H9 (cell line): ENCODE measurements at regions not wholly inside any gene's neighbourhood (a gene's known extent, or its start where the extent isn't known, plus 50 kb on each side); places are given as distances from the start of the nearest gene placed in this dataset.

Source experiments
- DNase-seq: peaks from one replicate; pipeline ENCODE4 v3.0.0-alpha.2; 2017
- H2AFZ ChIP-seq: one replicate; pipeline ENCODE4 v1.6.1; 2013; ENCODE audit warnings: mild to moderate bottlenecking, low read length, control low read depth, moderate library complexity
- H2AK5ac ChIP-seq: 2 replicates; pipeline ENCODE4 v1.6.1; 2013; ENCODE audit warnings: low read length, control low read depth, mixed read lengths; ENCODE audit not compliant: insufficient read length
- H2BK120ac ChIP-seq: one replicate; pipeline ENCODE4 v1.6.1; 2013; ENCODE audit warnings: low read depth, mild to moderate bottlenecking, low read length, control low read depth, inconsistent platforms; ENCODE audit not compliant: poor library complexity, severe bottlenecking
- H2BK12ac ChIP-seq: 2 replicates; pipeline ENCODE4 v1.6.1; 2013; ENCODE audit warnings: low read length, control low read depth, mixed read lengths, low read depth; ENCODE audit not compliant: insufficient read length
- H2BK15ac ChIP-seq: 2 replicates; pipeline ENCODE4 v1.6.1; 2013; ENCODE audit warnings: low read depth, low read length, control low read depth
- H2BK20ac ChIP-seq: one replicate; pipeline ENCODE4 v1.6.1; 2013; ENCODE audit warnings: low read depth, mild to moderate bottlenecking, low read length, control low read depth, inconsistent platforms; ENCODE audit not compliant: poor library complexity, severe bottlenecking
- H2BK5ac ChIP-seq: 2 replicates; pipeline ENCODE4 v1.6.1; 2013; ENCODE audit warnings: low read length, control low read depth, mixed read lengths; ENCODE audit not compliant: insufficient read length
- H3K14ac ChIP-seq: 2 replicates; pipeline ENCODE4 v1.6.1; 2013; ENCODE audit warnings: low read length, control low read depth; ENCODE audit not compliant: insufficient read depth
- H3K18ac ChIP-seq: 2 replicates; pipeline ENCODE4 v1.6.1; 2013; ENCODE audit warnings: low read depth, mild to moderate bottlenecking, mixed read lengths, low read length, control low read depth; ENCODE audit not compliant: insufficient read length
- H3K23ac ChIP-seq: 2 replicates; pipeline ENCODE4 v1.6.1; 2013; ENCODE audit warnings: low read length, control low read depth, mixed read lengths, low read depth; ENCODE audit not compliant: insufficient read length
- H3K23me2 ChIP-seq: 2 replicates; pipeline ENCODE4 v1.6.1; 2013; ENCODE audit warnings: low read depth, mild to moderate bottlenecking, mixed read lengths, low read length, control low read depth; ENCODE audit not compliant: insufficient read length, poor library complexity, severe bottlenecking
- H3K27ac ChIP-seq: 2 replicates; pipeline ENCODE4 v1.5.1; 2013; ENCODE audit warnings: low read length, control low read depth, mixed read lengths, low read depth; ENCODE audit not compliant: insufficient read length
- H3K27me3 ChIP-seq: 2 replicates; pipeline ENCODE4 v1.6.1; 2013; ENCODE audit warnings: low read length, control low read depth, inconsistent platforms; ENCODE audit not compliant: insufficient read depth
- H3K4ac ChIP-seq: 2 replicates; pipeline ENCODE4 v1.6.1; 2013; ENCODE audit warnings: low read depth, mild to moderate bottlenecking, control low read depth, inconsistent platforms, low read length, moderate library complexity
- H3K4me1 ChIP-seq: 2 replicates; pipeline ENCODE4 v1.6.1; 2013; ENCODE audit warnings: low read length, control low read depth, inconsistent platforms; ENCODE audit not compliant: insufficient read depth
- H3K4me2 ChIP-seq: 2 replicates; pipeline ENCODE4 v1.6.1; 2013; ENCODE audit warnings: low read length, control low read depth, mixed read lengths; ENCODE audit not compliant: insufficient read length, insufficient read depth
- H3K56ac ChIP-seq: 2 replicates; pipeline ENCODE4 v1.6.1; 2013; ENCODE audit warnings: low read depth, mild to moderate bottlenecking, mixed read lengths, low read length, control low read depth; ENCODE audit not compliant: insufficient read length
- H3K79me1 ChIP-seq: 2 replicates; pipeline ENCODE4 v1.6.1; 2013; ENCODE audit warnings: low read depth, mild to moderate bottlenecking, moderate library complexity, low read length, control low read depth, inconsistent platforms; ENCODE audit not compliant: insufficient read depth, poor library complexity, severe bottlenecking
- H3K79me2 ChIP-seq: 2 replicates; pipeline ENCODE4 v1.6.1; 2013; ENCODE audit warnings: low read length, control low read depth, inconsistent platforms; ENCODE audit not compliant: insufficient read depth
- H3K9ac ChIP-seq: 2 replicates; pipeline ENCODE4 v1.6.1; 2013; ENCODE audit warnings: low read length, control low read depth, mixed read lengths; ENCODE audit not compliant: insufficient read length; ENCODE audit errors: extremely low read depth
- H3K9me3 ChIP-seq: one replicate; pipeline ENCODE4 v1.6.1; 2013; ENCODE audit warnings: low read depth, low read length, inconsistent platforms; ENCODE audit not compliant: control insufficient read depth
- H3T11ph ChIP-seq: one replicate; pipeline ENCODE4 v1.6.1; 2013; ENCODE audit warnings: mild to moderate bottlenecking, low read length, control low read depth, inconsistent platforms
- H4K20me1 ChIP-seq: one replicate; pipeline ENCODE4 v1.6.1; 2013; ENCODE audit not compliant: control insufficient read depth, insufficient read length, insufficient read depth
- H4K5ac ChIP-seq: 2 replicates; pipeline ENCODE4 v1.6.1; 2013; ENCODE audit warnings: low read depth, mild to moderate bottlenecking, mixed read lengths, low read length, control low read depth; ENCODE audit not compliant: insufficient read length
- H4K8ac ChIP-seq: replicated peaks from 2 replicates; pipeline ENCODE4 v1.6.1; 2013; ENCODE audit warnings: low read length, control low read depth, mixed read lengths, low read depth; ENCODE audit not compliant: insufficient read length
- H4K91ac ChIP-seq: 2 replicates; pipeline ENCODE4 v1.6.1; 2013; ENCODE audit warnings: low read depth, mild to moderate bottlenecking, moderate library complexity, mixed read lengths, low read length, control low read depth; ENCODE audit not compliant: insufficient read length
- H3K27ac Mint-ChIP-seq, 3 experiments: 2 replicates in 2 of 3; 3 replicates in 1 of 3; pipeline ENCODE4 v1.8.0; 2020 to 2021; ENCODE audit warnings: mixed read lengths in 3 of 3, mild to moderate bottlenecking in 1 of 3, moderate library complexity in 1 of 3
- H3K27me3 Mint-ChIP-seq: 2 replicates; pipeline ENCODE4 v1.8.0; 2021; ENCODE audit warnings: low read depth, mild to moderate bottlenecking, moderate library complexity, mixed read lengths
- H3K36me3 Mint-ChIP-seq, 3 experiments: 2 replicates in 2 of 3; 3 replicates in 1 of 3; pipeline ENCODE4 v1.8.0; 2020 to 2021; ENCODE audit warnings: low read depth in 3 of 3, mixed read lengths in 3 of 3; ENCODE audit not compliant: insufficient read depth in 1 of 3
- H3K4me1 Mint-ChIP-seq, 2 experiments: 2 replicates each; pipeline ENCODE4 v1.8.0; 2020; ENCODE audit warnings: mixed read lengths in 2 of 2
- H3K4me3 Mint-ChIP-seq, 2 experiments: 2 replicates in 1 of 2; 3 replicates in 1 of 2; pipeline ENCODE4 v1.8.0; 2020 to 2021; ENCODE audit warnings: mild to moderate bottlenecking in 2 of 2, mixed read lengths in 2 of 2, moderate library complexity in 1 of 2
- H3K9me3 Mint-ChIP-seq, 2 experiments: 2 replicates in 1 of 2; 3 replicates in 1 of 2; pipeline ENCODE4 v1.8.0; 2020; ENCODE audit warnings: mild to moderate bottlenecking in 2 of 2, mixed read lengths in 2 of 2, moderate library complexity in 1 of 2
- CTCF ChIP-seq: fragments of 200-600 bp; sonication (generic); conservative IDR thresholded peaks from 3 replicates; pipeline ENCODE4 v1.8.0; 2021; ENCODE audit warnings: antibody characterized with exemption, mild to moderate bottlenecking
- WGBS: extraction: QIAGEN DNeasy Blood & Tissue Kit; methylation state at CpG from one replicate; pipeline ENCODE4 v1.1.7; 2013; ENCODE audit warnings: missing lambda C conversion rate, low lambda C conversion rate, mixed read lengths; ENCODE audit not compliant: insufficient read length; ENCODE audit errors: extremely low coverage; 5-methylcytosine and 5-hydroxymethylcytosine counted together

- Histone ChIP-seq H3T11ph (no peak overlapping the region), H3K79me2 (no peaks in the 10 kb centered on the region), H2BK120ac (no peak overlapping the region), H4K20me1 (no peaks in the 10 kb centered on the region), H2BK15ac (no peak overlapping the region), H3K14ac (no peak overlapping the region), H4K8ac (no peak overlapping the region), H3K9me3 (no peaks in the 10 kb centered on the region), H3K4me2 (no peak overlapping the region), H3K79me1 (no peaks in the 10 kb centered on the region), H2BK12ac (no peak overlapping the region), H3K56ac (no peak overlapping the region), H2AK5ac (no peak overlapping the region), H2BK20ac (no peak overlapping the region), H3K23me2 (no peaks in the 10 kb centered on the region), H3K27ac (no peak overlapping the region), H3K18ac (no peak overlapping the region), H3K23ac (no peak overlapping the region), H3K27me3 (no peaks in the 10 kb centered on the region), H2AFZ (no peak overlapping the region), H2BK5ac (no peak overlapping the region), H3K9ac (no peak overlapping the region), H3K4ac (no peak overlapping the region), H4K91ac (no peak overlapping the region), H3K4me1 (no peaks in the 10 kb centered on the region), H4K5ac (no peak overlapping the region)
- Mint-ChIP-seq H3K9me3 (no peaks in the 10 kb centered on the region), H3K27ac (no peak overlapping the region), H3K27me3 (no peaks in the 10 kb centered on the region), H3K4me3 (no peak overlapping the region), H3K36me3 (no peaks in the 10 kb centered on the region), H3K4me1 (peaks cover 8% of the 10 kb centered on the region in 2 experiments)
- DNase-seq = no peak
- TF ChIP-seq CTCF = no peak
- WGBS = no CpG with 5 or more reads among the region's 8 CpGs
These were observed 284.7 kb upstream of the ROPN1 start for GRCh38 chr3:124276539-124277143.
